GM20431 (cell line): ENCODE measurements at regions not wholly inside any gene's neighbourhood (a gene's known extent, or its start where the extent isn't known, plus 50 kb on each side); places are given as distances from the start of the nearest gene placed in this dataset.

ENCODE experiments used
- in situ Hi-C: fragments of 300-500 bp; cut with MseI, MboI; formaldehyde crosslinking; loops from one replicate; pipeline ENCODE4 v1.15.0; 2020; ENCODE audit warnings: low sequenced_read_pairs; ENCODE audit not compliant: unreplicated experiment

DNA sequence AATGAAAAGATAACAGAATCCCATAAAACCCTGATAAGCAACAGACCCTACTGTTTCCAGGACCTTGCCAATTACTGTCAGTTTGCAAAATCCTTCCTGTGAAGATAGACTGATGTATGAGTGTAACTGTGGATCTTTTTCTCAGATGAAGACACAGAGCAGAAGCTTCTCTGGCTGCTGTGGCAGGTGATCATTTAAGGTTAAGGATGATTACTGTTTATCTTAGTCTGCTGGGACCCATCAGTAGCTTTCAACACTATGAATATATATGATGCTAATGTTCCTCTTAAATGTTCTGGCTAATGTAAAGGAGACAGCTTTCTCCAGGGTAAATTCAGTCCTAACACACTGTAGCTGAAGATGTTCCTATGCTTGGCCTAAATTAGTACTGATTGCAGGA, 56.0 kb upstream of the CTTNBP2 start:
- in situ Hi-C loops = no loop called here

DNA sequence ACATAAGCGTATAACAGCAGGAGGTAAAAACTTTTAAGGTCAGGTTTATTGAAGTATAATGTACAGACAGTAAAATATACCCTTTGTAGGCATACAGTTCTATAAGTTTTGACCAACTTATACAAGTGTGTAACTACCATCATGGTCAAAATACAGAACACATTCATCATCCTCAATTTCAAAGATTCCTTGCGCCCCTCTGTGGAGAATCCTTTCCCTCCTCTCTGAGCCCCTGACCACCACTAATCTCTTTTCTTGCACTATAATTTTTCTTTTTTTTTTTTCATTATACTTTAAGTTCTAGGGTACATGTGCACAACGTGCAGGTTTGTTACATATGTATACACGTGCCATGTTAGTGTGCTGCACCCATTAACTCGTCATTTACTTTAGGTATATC, 58.1 kb upstream of the CTTNBP2 start:
- in situ Hi-C loops = no loop called here

DNA sequence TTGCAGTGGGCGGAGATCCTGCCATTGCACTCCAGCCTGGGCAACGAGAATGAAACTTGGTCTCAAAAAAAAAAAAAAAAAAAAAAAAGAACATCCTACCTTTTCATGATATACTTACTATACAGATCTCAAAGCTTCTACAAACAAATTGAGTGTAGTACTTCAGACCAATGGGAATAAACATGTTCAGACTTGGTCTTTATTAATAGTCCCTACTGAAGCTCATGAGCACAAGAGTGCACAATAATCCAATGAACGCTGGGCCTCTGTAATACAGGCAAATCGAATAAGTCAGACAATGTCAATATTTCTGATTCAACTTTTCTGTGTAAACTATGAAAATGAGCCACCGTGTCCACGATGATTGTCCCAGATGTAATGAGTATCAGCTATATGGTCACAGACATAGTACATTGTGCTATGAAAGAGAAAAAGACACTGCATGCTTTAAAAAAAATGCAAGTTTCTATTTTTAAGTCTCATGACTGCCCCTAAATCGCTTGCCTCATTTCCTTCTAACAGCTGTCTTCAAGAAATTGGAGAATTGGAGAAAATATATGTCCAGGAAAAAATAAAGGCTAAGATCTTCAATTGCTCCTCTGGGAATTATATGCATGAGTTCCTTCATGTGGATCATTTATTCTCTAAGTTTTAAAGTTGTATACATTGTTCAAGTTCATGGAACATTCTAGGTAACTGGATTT, 64.0 kb upstream of the CTTNBP2 start:
- in situ Hi-C loops = no loop called here

DNA sequence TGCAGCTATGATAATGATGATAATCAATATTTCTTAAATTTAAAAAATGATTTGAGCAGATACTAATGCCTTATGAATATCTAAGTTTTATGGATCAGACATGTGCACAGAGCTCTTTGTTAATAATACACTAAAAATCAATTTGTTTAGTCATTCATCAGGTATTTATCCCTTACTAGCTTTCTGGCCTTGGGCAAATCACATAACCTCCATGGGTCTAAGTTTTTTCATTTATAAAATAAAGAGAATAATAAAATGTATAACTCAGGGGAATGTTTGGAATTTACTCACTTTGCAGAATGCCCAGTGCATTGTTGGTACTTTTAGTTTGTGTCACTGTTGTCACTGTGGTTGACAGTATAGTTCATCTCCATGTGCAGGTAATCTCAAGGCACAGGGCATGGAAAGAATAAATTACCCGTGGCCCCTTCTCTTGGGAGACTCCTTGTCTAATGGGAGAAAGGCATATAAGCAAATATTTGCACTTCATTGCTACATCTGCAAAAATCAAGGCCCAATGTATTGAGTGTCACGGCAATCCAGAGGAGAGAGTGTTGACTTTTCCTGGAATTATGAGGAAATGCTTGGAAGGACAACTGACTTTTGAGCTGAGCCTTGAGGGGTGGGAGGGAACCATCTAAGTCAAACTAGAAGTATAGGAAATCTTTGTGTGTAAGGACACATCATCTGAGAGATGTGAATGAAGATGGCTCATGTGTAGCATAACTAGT, 64.7 kb upstream of the CTTNBP2 start:
- in situ Hi-C loops = no loop called here

DNA sequence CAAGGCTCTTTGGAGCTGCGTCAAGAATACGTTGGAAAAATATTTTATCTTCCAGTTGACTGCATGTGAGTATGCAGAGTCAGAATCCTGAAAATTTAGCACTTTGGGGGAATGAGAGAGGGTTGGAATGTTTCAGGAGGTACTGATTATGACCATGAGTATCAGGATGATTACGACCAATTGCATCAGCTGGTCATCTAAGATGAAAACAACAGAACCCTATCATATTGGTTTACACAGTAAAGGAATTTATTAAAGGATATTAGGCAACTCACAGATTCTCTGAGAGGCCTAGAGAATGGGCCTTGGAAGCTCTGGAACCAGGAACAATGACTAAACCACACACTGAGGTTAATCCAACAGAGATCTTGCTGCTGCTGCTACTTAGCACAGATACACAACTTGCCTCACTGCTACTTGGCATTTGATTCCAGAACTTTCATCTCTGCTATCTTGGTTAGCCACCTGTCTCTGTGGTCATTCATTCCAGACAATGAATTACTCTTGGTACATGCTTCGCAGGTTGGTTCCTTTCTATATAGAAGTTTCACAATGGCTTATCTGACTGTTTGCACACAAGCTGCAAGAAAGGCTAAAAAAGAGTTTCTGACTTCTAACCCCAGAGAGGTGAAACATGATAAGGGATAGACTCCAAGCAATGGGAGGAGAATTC, 68.0 kb upstream of the CTTNBP2 start:
- in situ Hi-C loops = no loop called here

DNA sequence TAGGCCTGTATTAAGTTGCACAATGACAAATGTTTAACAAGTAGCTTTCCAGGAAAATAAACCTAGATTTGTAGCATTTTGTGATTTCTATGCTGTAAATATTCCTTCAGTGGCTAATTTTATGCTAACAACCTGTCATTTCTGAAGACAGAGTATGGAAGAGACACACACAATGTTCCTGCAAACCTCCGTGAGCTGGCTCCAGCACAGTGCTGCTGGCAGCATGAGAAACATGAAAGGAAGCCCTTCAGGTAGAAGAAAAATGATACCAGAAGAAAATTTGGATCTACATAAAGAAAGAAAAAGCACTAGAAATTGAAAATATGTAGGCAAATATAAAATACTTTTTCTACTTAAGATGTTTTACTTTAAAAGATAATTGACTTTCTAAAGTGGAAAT, 69.5 kb upstream of the CTTNBP2 start:
- in situ Hi-C loops = no loop called here

DNA sequence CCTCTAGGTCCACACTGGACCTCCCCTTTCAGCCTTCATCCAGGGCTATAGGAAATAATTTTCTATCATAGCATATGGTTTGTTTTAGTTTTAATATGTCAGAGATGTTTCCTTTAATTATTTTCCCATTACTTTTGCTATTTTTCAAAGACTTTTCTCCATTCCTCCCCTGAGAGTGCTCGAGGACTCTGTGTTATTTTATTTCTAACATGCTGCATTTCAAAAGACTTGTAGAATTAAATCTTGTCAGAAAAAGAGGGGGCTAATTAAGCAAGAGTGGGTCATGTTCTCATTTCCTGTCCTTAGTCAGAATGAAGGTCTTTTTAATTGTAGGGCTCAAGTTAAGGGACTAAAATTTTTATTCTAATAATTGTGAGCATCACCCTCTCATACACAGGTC, 71.6 kb upstream of the CTTNBP2 start:
- in situ Hi-C loops = no loop called here

DNA sequence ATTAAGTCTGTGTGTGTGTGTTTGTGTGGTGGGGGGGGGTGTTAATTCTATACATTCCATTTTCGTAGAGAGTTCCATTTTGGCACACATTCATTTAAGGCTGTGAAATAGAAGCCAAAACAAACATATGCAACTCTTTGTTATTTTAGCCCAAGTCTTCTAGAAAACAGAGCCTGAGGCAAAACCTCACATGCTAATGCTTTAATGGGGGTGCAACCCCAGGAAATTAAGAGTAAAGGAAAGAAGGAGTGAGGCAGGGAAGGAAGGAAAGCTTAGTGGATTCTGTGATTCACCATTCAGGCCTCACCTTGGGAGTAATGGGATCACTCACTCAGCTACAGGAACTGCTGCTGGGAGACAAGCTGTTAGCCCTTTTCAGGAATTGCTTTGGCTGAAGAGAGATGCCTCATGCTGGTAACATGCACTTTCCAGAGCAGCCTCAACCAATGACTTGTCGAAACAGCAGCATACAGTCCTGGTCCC, 73.0 kb upstream of the CTTNBP2 start:
- in situ Hi-C loops = no loop called here

DNA sequence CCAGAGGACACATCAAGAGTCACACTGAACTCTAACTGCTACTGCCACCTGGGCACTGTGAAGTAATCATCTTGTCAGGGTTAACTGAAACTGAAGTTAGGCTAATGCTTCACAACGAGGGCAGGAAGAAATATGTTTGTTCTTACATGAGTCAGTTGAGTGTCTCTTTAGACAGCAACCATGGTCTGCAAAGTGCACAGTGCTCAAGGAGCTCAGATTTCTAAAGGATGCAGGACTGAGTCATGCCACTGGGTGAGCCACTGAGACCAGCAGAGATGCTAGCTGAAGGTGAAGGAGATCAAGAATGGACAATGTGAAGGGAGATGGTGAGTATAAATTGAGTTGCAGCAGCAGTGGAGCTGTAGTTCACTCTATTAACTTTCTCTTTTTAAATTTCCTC, 76.0 kb upstream of the CTTNBP2 start:
- in situ Hi-C loops = no loop called here

DNA sequence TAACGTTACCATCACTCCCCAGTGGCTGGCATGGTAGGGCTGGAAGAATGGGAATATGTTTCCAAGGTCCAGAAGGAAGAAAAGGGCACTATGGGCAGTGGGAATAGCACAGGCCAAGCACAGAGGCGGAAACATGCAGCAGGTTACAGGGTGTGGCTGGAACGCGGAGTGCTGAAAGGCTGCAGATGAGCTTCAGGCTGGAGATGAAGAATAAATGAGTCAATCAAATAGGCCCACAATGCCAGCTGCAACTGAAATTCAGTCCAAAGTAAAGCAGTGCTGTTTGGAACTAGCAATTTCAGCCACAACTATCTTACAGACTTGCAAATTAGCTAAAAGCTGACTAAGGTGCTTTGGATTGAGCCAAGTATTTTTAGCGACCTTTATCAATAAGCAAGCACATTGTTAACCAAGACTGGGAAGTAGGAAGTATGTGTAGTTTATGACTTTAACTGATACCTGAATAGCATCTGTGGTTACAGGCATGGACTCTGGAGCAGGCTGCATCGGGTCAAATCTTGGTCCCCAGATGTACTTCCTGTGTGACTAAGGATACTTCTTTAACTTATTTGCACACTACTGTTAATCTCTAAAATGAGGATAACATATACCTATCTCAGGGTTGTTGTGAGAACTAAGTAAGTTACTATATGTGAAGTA, 77.5 kb upstream of the CTTNBP2 start:
- in situ Hi-C loops = no loop called here

DNA sequence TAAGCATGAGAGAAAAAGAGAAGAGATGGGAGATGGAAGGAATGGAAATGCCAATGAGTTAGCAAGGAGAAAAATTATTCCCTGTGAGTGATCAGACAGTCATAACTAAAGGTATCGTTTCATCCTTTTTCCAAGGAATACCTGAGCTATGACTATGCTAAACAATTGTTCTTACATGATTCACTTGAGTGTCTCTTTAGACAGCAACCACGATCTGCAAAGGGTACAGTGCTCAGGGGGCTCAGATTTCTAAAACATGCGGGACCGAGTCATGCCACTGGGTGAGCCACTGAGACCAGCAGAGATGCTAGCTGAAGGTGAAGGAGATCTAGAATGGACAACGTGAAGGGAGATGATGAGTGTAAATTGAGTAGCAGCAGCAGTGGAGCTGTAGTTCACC, 78.0 kb upstream of the CTTNBP2 start:
- in situ Hi-C loops = no loop called here

DNA sequence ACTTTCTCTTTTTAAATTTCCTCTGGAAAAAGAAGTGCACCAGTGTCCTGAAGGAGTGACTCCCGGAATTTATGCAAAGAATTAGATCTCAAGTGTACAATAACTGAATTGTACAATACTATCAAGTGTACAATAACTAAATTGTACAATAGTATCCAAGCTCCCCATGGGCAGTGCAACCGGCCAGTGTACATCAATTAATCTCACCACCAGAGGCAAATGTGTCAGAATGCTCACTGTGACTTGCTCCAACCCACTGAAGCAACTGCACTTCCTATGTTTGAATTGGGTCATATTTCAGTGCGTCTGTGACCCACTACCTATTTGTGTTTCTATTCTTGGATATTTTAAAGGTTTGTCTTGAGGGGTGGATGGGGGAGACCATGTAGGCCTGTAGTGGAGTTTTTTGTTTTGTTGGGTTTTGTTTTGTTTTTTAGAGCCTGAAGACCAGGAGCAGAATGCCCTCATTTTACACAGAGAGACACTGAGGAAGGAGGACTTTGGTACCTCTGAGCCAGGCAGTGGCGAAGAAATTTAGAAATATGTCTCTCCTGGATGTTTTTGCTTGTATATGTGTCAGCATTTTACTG, 78.5 kb upstream of the CTTNBP2 start:
- in situ Hi-C loops = no loop called here

DNA sequence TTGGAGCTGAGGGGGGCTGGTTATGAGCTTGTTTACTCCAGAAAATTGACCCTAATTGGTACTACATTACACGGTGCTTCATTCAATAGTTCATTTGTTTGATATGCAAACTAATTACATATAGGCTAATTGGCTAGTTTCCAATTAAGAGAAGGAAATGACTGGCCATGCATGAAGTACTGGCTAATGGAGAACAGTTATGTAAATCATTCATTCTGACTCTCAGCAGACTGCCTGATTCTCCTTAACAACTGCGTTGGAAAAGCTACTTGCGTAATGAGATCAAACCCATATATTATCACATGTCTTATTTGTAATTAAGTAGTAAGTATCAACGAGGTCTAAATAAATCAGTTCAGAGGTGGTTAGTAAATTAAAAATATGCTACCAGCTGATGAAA, 81.8 kb upstream of the CTTNBP2 start:
- in situ Hi-C loops = no loop called here

DNA sequence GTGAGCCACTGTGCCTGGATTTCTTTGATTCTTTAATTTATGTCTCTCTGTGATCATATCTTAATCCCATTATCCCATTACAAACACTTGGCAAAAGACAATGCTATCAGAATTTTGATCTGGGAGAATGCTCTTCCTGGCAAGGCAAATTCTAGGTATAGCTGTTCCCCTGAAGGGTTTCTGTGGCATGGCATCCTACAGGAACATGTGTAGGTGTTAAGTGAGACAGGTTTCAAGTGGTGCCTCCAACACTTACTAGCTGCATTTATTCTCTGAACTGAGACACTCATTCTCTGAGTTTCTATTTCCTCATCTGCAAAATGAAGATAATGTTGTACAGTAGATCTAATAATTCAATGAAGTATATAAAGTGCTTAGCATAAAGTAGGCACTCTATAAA, 87.1 kb upstream of the CTTNBP2 start:
- in situ Hi-C loops = no loop called here

DNA sequence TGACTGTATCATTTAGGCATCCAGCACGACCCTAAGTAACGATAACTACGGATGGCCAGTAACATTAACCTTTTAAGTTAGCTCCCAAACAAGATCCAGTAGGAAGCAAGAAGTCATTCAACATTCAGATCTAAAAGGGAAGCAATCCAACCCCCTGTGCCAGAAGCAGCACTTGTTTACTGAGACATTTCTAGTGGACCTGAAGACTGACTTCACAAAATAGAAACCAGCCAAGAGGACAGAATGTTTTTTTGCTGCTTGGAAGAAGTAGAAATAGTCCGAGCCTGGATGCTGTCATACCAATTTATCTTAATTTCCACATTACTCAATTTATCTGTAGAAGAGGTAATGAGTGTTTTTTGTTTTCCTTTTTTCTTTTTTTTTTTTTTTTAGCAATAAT, 88.0 kb upstream of the CTTNBP2 start:
- in situ Hi-C loops = no loop called here

DNA sequence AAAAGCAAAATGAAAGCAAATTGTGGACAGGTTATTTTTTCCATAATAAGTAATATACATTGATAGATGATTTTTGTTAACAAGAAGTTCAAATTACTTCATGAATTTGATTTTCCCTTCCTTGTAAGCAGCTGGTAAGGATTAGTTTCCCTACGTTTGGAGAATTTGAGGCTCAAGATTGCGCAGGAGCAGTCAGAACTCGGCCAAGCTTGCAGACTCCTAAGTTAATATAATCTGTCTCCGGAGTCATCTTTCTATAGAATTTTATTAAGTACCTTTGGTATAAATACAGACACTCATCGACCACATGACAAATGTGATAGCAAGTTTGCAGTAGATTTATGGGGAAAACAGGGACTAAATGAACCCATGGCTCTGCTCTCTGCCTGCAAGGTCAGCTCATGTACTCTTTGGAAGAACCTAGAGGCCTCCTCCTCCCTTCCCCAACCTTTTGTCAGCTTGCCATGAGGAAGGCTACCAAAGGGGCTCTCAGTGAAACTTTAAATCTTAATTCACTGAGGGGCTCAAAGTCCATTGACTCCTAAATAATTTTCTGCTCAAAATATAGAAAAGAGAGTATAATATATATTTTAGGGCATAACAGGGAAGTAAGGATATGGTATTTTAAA, 89.2 kb upstream of the CTTNBP2 start:
- in situ Hi-C loops = no loop called here

DNA sequence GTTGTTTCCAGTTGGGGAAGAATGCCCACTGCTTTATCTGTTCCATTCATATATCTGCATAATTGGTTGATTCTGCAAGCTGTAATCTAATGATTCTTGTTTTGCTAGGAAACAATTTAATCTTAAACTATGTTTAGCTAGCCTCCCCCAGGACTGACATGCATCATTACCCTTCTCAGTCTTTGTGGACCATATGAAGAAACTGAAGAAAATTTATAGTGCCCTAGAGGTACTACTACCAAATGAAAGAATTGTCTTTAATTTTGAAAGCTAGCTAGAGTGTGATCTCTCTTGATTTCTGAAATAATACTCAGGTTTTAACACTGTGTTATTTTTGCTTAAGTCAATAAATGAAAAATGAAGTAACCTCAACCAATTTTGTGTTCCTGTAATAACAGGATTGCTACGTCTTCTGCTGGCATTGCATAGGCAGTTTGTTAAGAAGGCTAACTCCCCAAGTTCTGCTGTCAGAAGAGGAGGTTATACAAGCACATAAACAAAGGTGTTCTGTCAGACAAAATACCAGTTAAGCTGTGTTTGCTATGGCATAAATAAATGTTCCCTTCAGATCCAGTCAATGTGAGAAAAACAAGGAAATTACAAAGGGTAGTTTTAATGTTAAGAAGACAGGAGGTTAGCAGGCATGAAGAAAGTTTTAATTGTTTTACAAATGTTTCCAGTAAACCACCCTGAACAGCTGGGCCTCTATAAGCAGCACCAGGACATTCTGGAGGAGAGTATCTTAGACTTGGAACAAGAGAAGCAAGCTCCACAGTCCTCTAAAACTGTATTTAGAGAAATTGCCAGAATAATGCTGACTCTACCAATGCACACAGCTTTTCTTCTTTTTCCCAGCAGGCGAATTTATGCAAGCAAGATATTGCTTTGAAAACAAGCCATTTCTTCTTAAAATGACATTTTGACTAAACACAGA, 90.3 kb upstream of the CTTNBP2 start:
- in situ Hi-C loops = no loop called here

DNA sequence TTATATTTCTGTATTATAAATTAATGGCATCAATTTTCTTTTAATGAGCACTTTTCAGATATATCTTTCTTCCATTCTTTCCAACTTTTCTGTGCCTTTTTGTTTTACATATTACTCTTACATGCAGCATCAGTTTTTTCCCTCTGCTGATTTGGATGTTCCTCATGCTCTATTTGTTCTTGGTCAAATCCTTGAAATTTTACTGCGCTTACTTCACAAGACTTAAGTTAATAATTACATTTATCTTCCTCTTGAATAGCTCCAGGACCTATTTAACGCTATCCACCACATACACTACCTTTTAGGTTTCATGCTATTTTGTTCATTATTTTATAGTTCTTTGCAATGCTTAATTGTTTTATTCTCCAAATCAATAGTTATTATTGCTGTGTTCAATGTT, 97.6 kb upstream of the CTTNBP2 start:
- in situ Hi-C loops = no loop called here
